GM12878 (cell line): ENCODE measurements at regions not wholly inside any gene's neighbourhood (a gene's known extent, or its start where the extent isn't known, plus 50 kb on each side); places are given as distances from the start of the nearest gene placed in this dataset.

ENCODE experiments used
- BACH1 ChIP-seq: fragments of 450-650 bp; IDR thresholded peaks from 2 replicates; pipeline ENCODE4 v1.6.1; 2017; ENCODE audit warnings: mild to moderate bottlenecking, borderline replicate concordance
- BRCA1 ChIP-seq: IDR thresholded peaks from 2 replicates; pipeline ENCODE4 v1.6.1; 2011; ENCODE audit warnings: low read depth, low read length, improper control_type of control experiment
- CTCF ChIP-seq, 3 experiments: IDR thresholded peaks in 2 of 3; conservative IDR thresholded peaks in 1 of 3; 2 replicates each; pipeline ENCODE4 v1.5.1; 2011; ENCODE audit warnings: low read depth in 3 of 3, low read length in 3 of 3, mild to moderate bottlenecking in 3 of 3, control low read depth in 2 of 3, moderate library complexity in 2 of 3, inconsistent platforms in 1 of 3, mixed read lengths in 1 of 3; ENCODE audit not compliant: control insufficient read depth in 2 of 3, insufficient read depth in 1 of 3; ENCODE audit errors: extremely low read depth in 1 of 3
- EP300 ChIP-seq, 2 experiments: fragments of 150-350 bp in 1 of 2; IDR thresholded peaks; 2 replicates each; pipeline ENCODE4 v1.6.1; 2011 to 2012; ENCODE audit warnings: low read depth in 2 of 2, low read length in 2 of 2, borderline replicate concordance in 1 of 2, improper control_type of control experiment in 1 of 2, inconsistent platforms in 1 of 2; ENCODE audit not compliant: control insufficient read depth in 1 of 2
- MAX ChIP-seq: IDR thresholded peaks from 2 replicates; pipeline ENCODE4 v1.6.1; 2012; ENCODE audit warnings: low read depth, low read length, improper control_type of control experiment
- PBX3 ChIP-seq: IDR thresholded peaks from 2 replicates; pipeline ENCODE4 v1.6.1; 2011; ENCODE audit warnings: mild to moderate bottlenecking, low read depth, low read length, moderate library complexity; ENCODE audit not compliant: insufficient replicate concordance
- STAT1 ChIP-seq: fragments of 450-650 bp; conservative IDR thresholded peaks from 2 replicates; pipeline ENCODE4 v1.6.1; 2014; ENCODE audit warnings: antibody characterized with exemption, mild to moderate bottlenecking
- SUZ12 ChIP-seq: fragments of 200-600 bp; sonication (generic); IDR thresholded peaks from one replicate; pipeline ENCODE4 v1.6.1; 2018; ENCODE audit warnings: antibody characterized with exemption, mild to moderate bottlenecking; ENCODE audit not compliant: unreplicated experiment
- TBL1XR1 ChIP-seq: IDR thresholded peaks from 2 replicates; pipeline ENCODE4 v1.6.1; 2012; ENCODE audit warnings: low read depth, low read length, improper control_type of control experiment

DNA sequence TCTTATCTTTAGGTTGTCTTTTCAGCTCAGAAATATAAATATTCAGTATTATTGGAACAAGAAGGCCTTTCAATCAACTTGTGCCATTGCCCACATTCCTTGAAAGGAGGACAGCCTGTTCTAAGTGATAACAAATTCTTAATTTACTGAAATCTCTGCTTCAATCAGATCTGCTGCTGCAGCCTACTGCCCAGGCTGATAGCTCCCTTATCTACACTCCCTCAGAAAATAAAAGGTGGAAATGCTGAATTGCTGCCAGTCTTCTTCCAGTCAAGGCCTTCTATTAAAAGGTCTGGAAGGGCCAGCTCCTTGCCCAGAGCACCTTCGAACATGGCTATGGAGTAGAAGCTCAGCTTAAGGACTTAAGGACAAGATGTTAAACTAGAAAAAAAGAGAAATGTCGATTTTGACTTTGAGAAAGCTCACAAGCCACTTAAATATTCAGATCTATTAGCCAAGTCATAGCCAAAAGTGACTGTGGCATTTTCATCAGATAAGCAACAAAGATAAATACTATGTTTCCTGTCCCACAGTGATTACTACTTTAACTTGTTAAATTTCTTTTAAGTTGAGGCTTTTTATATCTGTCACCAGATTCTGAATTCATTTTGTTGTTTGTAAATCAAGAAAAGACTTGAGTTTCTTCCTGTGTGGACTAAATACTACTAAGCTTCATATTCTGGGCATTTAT is 480.5 kb upstream of the CBLB start:
- no peak for TF ChIP-seq EP300 (IDR thresholded peaks at IDR 0.05; ENCODE audit: borderline replicate concordance in 1 of 2, control insufficient read depth in 1 of 2, low read depth in 2 of 2, low read length in 2 of 2)
- no peak for TF ChIP-seq TBL1XR1
- TF ChIP-seq CTCF (IDR thresholded peaks at IDR 0.05 in 2 of 3, conservative IDR thresholded peaks at IDR 0.05 in 1 of 3; ENCODE audit: control insufficient read depth in 2 of 3, extremely low read depth in 1 of 3, insufficient read depth in 1 of 3, low read depth in 3 of 3, low read length in 3 of 3): no peak
- no peak for TF ChIP-seq SUZ12
- no peak for TF ChIP-seq BRCA1
- no peak for TF ChIP-seq MAX
- TF ChIP-seq BACH1: no peak
- no peak for TF ChIP-seq PBX3
- TF ChIP-seq STAT1: no peak
